Right atrium auricular region (tissue), 2 donors: ENCODE measurements at regions not wholly inside any gene's neighbourhood (a gene's known extent, or its start where the extent isn't known, plus 50 kb on each side); places are given as distances from the start of the nearest gene placed in this dataset.

Source experiments
- DNase-seq: peaks from one replicate; pipeline ENCODE4 v3.0.0-alpha.2; 2019; ENCODE audit warnings: low spot score
- H3K27ac ChIP-seq, 2 donors: fragments of 200-600 bp; sonication (generic); 1 replicate in 1 of 2; 2 replicates in 1 of 2; pipeline ENCODE4 v1.5.1; 2016 to 2019
- H3K27me3 ChIP-seq, 2 donors: fragments of 200-600 bp; sonication (generic); one replicate each; pipeline versions ENCODE4 v1.5.1 to v1.6.0; 2017 to 2019
- H3K36me3 ChIP-seq: fragments of 200-600 bp; sonication (generic); one replicate; pipeline ENCODE4 v1.5.1; 2016
- H3K4me1 ChIP-seq, 2 donors: fragments of 200-600 bp; sonication (generic); one replicate each; pipeline versions ENCODE4 v1.5.1 to v1.6.0; 2017 to 2019
- H3K4me3 ChIP-seq, 2 donors: fragments of 200-600 bp; sonication (generic); 1 replicate in 1 of 2; 2 replicates in 1 of 2; pipeline ENCODE4 v1.5.1; 2017 to 2019; ENCODE audit warnings: mild to moderate bottlenecking in 1 of 2, moderate library complexity in 1 of 2
- H3K9me3 ChIP-seq, 2 donors: fragments of 200-600 bp; sonication (generic); one replicate each; pipeline ENCODE4 v1.5.1; 2019
- CTCF ChIP-seq, 2 donors: fragments of 200-600 bp; sonication (generic); IDR thresholded peaks; one replicate each; pipeline ENCODE4 v1.5.1; 2019; ENCODE audit warnings: antibody characterized with exemption in 2 of 2

- Histone ChIP-seq H3K27ac (no peak overlapping the region), H3K36me3 (no peaks in the 10 kb centered on the region), H3K27me3 (no peaks in the 10 kb centered on the region), H3K4me1 (no peaks in the 10 kb centered on the region), H3K9me3 (no peaks in the 10 kb centered on the region), H3K4me3 (no peak overlapping the region)
- DNase-seq, result no peak
- no peak for TF ChIP-seq CTCF (IDR thresholded peaks at IDR 0.05)
These were observed 170.2 kb downstream of the HAO1 start for GRCh38 chr20:7770046-7770445.

- Histone ChIP-seq H3K4me1 (no peaks in the 10 kb centered on the region), H3K27me3 (no peaks in the 10 kb centered on the region), H3K4me3 (no peak overlapping the region), H3K9me3 (no peaks in the 10 kb centered on the region), H3K36me3 (no peaks in the 10 kb centered on the region), H3K27ac (no peak overlapping the region)
- TF ChIP-seq CTCF (IDR thresholded peaks at IDR 0.05), result no peak
- DNase-seq, result no peak
These were observed 169.7 kb downstream of the HAO1 start for GRCh38 chr20:7770578-7770977.

GRCh38 chr20:7772371-7772770 is 167.9 kb downstream of the HAO1 start:
- H3K27me3 ChIP-seq, result no peaks in the 10 kb centered on the region

GRCh38 chr20:7773511-7773910 is 166.7 kb downstream of the HAO1 start:
- Histone ChIP-seq H3K4me3 (no peak overlapping the region), H3K9me3 (peaks cover 0 to 5% of the 10 kb centered on the region in 2 donors), H3K27ac (no peak overlapping the region), H3K36me3 (no peaks in the 10 kb centered on the region), H3K4me1 (no peaks in the 10 kb centered on the region), H3K27me3 (no peaks in the 10 kb centered on the region)
- no peak for TF ChIP-seq CTCF (IDR thresholded peaks at IDR 0.05)
- no peak for DNase-seq

More at GRCh38 chr20:7772371-7772770, 167.9 kb downstream of the HAO1 start:
- no peaks in the 10 kb centered on the region for H3K4me1 ChIP-seq
- no peak overlapping the region for H3K4me3 ChIP-seq
- no peak for TF ChIP-seq CTCF (IDR thresholded peaks at IDR 0.05)
- no peak overlapping the region for H3K27ac ChIP-seq
- H3K9me3 ChIP-seq, result peaks cover 0 to 5% of the 10 kb centered on the region in 2 donors
- no peaks in the 10 kb centered on the region for H3K36me3 ChIP-seq
- DNase-seq, result no peak

GRCh38 chr20:7775072-7775471 is 165.2 kb downstream of the HAO1 start:
- DNase-seq, result no peak
- Histone ChIP-seq H3K36me3 (no peaks in the 10 kb centered on the region), H3K4me1 (no peaks in the 10 kb centered on the region), H3K27me3 (no peaks in the 10 kb centered on the region), H3K4me3 (no peak overlapping the region), H3K27ac (no peak overlapping the region), H3K9me3 (peaks cover 0 to 5% of the 10 kb centered on the region in 2 donors)
- no peak for TF ChIP-seq CTCF (IDR thresholded peaks at IDR 0.05)

GRCh38 chr20:7776148-7776547 is 164.1 kb downstream of the HAO1 start:
- Histone ChIP-seq H3K36me3 (no peaks in the 10 kb centered on the region), H3K4me1 (no peaks in the 10 kb centered on the region), H3K27me3 (no peaks in the 10 kb centered on the region), H3K4me3 (no peak overlapping the region), H3K9me3 (peaks cover 0 to 5% of the 10 kb centered on the region in 2 donors), H3K27ac (no peak overlapping the region)
- no peak for DNase-seq
- no peak for TF ChIP-seq CTCF (IDR thresholded peaks at IDR 0.05)
